ENCODE measurements at regions not wholly inside any gene's neighbourhood (a gene's known extent, or its start where the extent isn't known, plus 50 kb on each side); places are given as distances from the start of the nearest gene placed in this dataset.

DNA sequence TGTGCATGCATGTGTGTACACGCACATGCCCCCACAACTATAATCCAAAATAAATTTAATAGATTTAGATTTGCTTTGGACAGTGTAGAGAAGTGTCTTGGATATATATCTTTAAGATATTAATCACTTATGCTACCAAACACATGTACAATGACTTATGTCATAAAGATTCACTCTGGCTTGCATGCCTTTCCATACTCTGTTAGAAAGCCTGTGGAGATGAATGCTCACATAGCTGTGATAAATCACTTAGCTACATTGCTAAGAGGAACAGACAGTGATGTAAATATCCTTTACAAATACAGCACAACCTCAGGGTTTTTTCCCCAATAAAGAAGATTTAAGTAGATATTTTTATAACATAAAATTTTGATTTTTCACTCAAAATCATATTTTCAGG lies 2484.8 kb upstream of the PCDH20 start (continued):
- TF ChIP-seq, protein P1, sequence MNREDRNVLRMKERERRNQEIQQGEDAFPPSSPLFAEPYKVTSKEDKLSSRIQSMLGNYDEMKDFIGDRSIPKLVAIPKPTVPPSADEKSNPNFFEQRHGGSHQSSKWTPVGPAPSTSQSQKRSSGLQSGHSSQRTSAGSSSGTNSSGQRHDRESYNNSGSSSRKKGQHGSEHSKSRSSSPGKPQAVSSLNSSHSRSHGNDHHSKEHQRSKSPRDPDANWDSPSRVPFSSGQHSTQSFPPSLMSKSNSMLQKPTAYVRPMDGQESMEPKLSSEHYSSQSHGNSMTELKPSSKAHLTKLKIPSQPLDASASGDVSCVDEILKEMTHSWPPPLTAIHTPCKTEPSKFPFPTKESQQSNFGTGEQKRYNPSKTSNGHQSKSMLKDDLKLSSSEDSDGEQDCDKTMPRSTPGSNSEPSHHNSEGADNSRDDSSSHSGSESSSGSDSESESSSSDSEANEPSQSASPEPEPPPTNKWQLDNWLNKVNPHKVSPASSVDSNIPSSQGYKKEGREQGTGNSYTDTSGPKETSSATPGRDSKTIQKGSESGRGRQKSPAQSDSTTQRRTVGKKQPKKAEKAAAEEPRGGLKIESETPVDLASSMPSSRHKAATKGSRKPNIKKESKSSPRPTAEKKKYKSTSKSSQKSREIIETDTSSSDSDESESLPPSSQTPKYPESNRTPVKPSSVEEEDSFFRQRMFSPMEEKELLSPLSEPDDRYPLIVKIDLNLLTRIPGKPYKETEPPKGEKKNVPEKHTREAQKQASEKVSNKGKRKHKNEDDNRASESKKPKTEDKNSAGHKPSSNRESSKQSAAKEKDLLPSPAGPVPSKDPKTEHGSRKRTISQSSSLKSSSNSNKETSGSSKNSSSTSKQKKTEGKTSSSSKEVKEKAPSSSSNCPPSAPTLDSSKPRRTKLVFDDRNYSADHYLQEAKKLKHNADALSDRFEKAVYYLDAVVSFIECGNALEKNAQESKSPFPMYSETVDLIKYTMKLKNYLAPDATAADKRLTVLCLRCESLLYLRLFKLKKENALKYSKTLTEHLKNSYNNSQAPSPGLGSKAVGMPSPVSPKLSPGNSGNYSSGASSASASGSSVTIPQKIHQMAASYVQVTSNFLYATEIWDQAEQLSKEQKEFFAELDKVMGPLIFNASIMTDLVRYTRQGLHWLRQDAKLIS (CRISPR knock-in tag; IDR thresholded peaks at IDR 0.05; ENCODE audit: borderline replicate concordance), result no peak
- TF ChIP-seq, protein P2, sequence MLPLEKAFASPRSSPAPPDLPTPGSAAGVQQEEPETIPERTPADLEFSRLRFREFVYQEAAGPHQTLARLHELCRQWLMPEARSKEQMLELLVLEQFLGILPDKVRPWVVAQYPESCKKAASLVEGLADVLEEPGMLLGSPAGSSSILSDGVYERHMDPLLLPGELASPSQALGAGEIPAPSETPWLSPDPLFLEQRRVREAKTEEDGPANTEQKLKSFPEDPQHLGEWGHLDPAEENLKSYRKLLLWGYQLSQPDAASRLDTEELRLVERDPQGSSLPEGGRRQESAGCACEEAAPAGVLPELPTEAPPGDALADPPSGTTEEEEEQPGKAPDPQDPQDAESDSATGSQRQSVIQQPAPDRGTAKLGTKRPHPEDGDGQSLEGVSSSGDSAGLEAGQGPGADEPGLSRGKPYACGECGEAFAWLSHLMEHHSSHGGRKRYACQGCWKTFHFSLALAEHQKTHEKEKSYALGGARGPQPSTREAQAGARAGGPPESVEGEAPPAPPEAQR (CRISPR knock-in tag; IDR thresholded peaks at IDR 0.05), result no peak

DNA sequence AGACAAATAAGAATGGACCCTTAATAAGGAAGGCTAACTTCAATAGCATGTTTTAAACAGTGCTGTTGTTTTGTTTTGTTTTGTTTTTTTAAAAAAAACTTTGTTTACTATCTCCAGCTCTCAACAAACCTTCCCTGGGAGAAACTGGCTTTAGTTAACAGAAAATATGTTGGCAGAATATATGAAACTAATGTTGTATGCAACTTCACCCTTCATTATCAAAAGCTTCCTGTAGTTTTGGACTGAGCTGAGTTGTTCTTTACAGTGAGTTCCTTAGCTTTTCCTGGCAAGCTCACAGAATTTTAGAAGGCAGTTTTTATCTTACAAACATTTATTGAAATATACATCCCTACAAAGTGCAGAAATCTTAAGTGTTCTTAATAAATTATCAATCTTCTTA lies 2480.7 kb upstream of the PCDH20 start:
- DNase-seq (ENCODE audit: low spot score) (no peak), ATAC-seq (no peak)
- ChIA-PET POLR2A (no interaction called here), CTCF (no interaction called here)
- Mint-ChIP-seq H3K9me3 (no peaks in the 10 kb centered on the region), H3K36me3 (no peaks in the 10 kb centered on the region), H3K4me3 (no peak overlapping the region), H3K27me3 (ENCODE audit: low read depth) (no peaks in the 10 kb centered on the region), H3K27ac (no peak overlapping the region), H3K4me1 (no peaks in the 10 kb centered on the region)
- no peak for TF ChIP-seq OVOL2 (CRISPR knock-in tag; IDR thresholded peaks at IDR 0.05; ENCODE audit: borderline replicate concordance)
- TF ChIP-seq, protein P3, sequence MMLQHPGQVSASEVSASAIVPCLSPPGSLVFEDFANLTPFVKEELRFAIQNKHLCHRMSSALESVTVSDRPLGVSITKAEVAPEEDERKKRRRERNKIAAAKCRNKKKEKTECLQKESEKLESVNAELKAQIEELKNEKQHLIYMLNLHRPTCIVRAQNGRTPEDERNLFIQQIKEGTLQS (CRISPR knock-in tag; conservative IDR thresholded peaks at IDR 0.05), result no peak
- no peak for TF ChIP-seq IRF2 (CRISPR knock-in tag; IDR thresholded peaks at IDR 0.05; ENCODE audit: borderline replicate concordance, low read depth)
- TF ChIP-seq SMAD4 (CRISPR knock-in tag; IDR thresholded peaks at IDR 0.05), result no peak
- TF ChIP-seq NR1H2 (CRISPR knock-in tag; IDR thresholded peaks at IDR 0.05), result no peak
- no peak for TF ChIP-seq MYBL2 (CRISPR knock-in tag; IDR thresholded peaks at IDR 0.05)
- TF ChIP-seq CBFB (CRISPR knock-in tag; IDR thresholded peaks at IDR 0.05; ENCODE audit: low read depth), result no peak
- TF ChIP-seq, protein P4, sequence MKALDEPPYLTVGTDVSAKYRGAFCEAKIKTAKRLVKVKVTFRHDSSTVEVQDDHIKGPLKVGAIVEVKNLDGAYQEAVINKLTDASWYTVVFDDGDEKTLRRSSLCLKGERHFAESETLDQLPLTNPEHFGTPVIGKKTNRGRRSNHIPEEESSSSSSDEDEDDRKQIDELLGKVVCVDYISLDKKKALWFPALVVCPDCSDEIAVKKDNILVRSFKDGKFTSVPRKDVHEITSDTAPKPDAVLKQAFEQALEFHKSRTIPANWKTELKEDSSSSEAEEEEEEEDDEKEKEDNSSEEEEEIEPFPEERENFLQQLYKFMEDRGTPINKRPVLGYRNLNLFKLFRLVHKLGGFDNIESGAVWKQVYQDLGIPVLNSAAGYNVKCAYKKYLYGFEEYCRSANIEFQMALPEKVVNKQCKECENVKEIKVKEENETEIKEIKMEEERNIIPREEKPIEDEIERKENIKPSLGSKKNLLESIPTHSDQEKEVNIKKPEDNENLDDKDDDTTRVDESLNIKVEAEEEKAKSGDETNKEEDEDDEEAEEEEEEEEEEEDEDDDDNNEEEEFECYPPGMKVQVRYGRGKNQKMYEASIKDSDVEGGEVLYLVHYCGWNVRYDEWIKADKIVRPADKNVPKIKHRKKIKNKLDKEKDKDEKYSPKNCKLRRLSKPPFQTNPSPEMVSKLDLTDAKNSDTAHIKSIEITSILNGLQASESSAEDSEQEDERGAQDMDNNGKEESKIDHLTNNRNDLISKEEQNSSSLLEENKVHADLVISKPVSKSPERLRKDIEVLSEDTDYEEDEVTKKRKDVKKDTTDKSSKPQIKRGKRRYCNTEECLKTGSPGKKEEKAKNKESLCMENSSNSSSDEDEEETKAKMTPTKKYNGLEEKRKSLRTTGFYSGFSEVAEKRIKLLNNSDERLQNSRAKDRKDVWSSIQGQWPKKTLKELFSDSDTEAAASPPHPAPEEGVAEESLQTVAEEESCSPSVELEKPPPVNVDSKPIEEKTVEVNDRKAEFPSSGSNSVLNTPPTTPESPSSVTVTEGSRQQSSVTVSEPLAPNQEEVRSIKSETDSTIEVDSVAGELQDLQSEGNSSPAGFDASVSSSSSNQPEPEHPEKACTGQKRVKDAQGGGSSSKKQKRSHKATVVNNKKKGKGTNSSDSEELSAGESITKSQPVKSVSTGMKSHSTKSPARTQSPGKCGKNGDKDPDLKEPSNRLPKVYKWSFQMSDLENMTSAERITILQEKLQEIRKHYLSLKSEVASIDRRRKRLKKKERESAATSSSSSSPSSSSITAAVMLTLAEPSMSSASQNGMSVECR (CRISPR knock-in tag; IDR thresholded peaks at IDR 0.05; ENCODE audit: borderline replicate concordance), result no peak
- TF ChIP-seq ZNF263 (CRISPR knock-in tag; IDR thresholded peaks at IDR 0.05; ENCODE audit: low read depth), result no peak
- TF ChIP-seq GTF2I (CRISPR knock-in tag; conservative IDR thresholded peaks at IDR 0.05), result no peak

DNA sequence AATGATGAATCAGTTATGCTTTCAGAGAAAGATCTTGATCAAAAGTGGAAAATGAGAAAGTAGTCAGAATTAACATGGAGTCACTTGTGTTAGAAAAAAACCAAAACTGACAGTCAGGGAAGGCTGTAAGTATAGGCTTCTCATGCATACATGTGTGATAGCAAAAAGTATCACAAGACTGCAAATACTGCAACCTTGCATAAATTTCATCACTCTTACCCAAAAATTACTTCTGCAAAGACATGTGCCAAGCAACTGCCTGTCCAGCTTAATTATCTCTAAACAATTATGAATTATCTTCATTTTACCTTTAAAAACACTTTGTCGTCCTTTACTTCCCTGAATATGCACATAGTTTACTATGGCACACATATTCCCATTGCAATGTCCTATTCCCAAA lies 2466.4 kb upstream of the PCDH20 start:
- no peak overlapping the region for H3K4me3 Mint-ChIP-seq
- H3K4me1 Mint-ChIP-seq, result no peaks in the 10 kb centered on the region
- POLR2A ChIA-PET, result no interaction called here
- no peaks in the 10 kb centered on the region for H3K27me3 Mint-ChIP-seq (ENCODE audit: low read depth)
- H3K27ac Mint-ChIP-seq, result no peak overlapping the region
- H3K9me3 Mint-ChIP-seq, result peaks cover 17% of the 10 kb centered on the region
- CTCF ChIA-PET, result no interaction called here
- ATAC-seq (no peak), DNase-seq (ENCODE audit: low spot score) (no peak)
- no peaks in the 10 kb centered on the region for H3K36me3 Mint-ChIP-seq
- no peak for TF ChIP-seq ELF4 (CRISPR knock-in tag; IDR thresholded peaks at IDR 0.05; ENCODE audit: low read depth)
- no peak for TF ChIP-seq SMAD4 (CRISPR knock-in tag; IDR thresholded peaks at IDR 0.05)
- TF ChIP-seq, protein P2 (CRISPR knock-in tag; IDR thresholded peaks at IDR 0.05), result no peak
- no peak for TF ChIP-seq ZNF423 (CRISPR knock-in tag; IDR thresholded peaks at IDR 0.05)
- TF ChIP-seq NR2C2 (CRISPR knock-in tag; IDR thresholded peaks at IDR 0.05), result no peak
- no peak for TF ChIP-seq ZNF219 (CRISPR knock-in tag; IDR thresholded peaks at IDR 0.05; ENCODE audit: borderline replicate concordance)
- TF ChIP-seq, protein P5, sequence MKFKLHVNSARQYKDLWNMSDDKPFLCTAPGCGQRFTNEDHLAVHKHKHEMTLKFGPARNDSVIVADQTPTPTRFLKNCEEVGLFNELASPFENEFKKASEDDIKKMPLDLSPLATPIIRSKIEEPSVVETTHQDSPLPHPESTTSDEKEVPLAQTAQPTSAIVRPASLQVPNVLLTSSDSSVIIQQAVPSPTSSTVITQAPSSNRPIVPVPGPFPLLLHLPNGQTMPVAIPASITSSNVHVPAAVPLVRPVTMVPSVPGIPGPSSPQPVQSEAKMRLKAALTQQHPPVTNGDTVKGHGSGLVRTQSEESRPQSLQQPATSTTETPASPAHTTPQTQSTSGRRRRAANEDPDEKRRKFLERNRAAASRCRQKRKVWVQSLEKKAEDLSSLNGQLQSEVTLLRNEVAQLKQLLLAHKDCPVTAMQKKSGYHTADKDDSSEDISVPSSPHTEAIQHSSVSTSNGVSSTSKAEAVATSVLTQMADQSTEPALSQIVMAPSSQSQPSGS (CRISPR knock-in tag; IDR thresholded peaks at IDR 0.05; ENCODE audit: borderline replicate concordance, low read depth), result no peak
- TF ChIP-seq, protein P6, sequence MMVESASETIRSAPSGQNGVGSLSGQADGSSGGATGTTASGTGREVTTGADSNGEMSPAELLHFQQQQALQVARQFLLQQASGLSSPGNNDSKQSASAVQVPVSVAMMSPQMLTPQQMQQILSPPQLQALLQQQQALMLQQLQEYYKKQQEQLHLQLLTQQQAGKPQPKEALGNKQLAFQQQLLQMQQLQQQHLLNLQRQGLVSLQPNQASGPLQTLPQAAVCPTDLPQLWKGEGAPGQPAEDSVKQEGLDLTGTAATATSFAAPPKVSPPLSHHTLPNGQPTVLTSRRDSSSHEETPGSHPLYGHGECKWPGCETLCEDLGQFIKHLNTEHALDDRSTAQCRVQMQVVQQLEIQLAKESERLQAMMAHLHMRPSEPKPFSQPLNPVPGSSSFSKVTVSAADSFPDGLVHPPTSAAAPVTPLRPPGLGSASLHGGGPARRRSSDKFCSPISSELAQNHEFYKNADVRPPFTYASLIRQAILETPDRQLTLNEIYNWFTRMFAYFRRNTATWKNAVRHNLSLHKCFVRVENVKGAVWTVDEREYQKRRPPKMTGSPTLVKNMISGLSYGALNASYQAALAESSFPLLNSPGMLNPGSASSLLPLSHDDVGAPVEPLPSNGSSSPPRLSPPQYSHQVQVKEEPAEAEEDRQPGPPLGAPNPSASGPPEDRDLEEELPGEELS (CRISPR knock-in tag; IDR thresholded peaks at IDR 0.05), result no peak
- TF ChIP-seq NR1H2 (CRISPR knock-in tag; IDR thresholded peaks at IDR 0.05), result no peak
